ENCODE measurements at regions not wholly inside any gene's neighbourhood (a gene's known extent, or its start where the extent isn't known, plus 50 kb on each side); places are given as distances from the start of the nearest gene placed in this dataset.

- no peak for DNase-seq
These were observed 125.4 kb downstream of the SLC38A6 start for GRCh38 chr14:61106271-61106958.

DNA sequence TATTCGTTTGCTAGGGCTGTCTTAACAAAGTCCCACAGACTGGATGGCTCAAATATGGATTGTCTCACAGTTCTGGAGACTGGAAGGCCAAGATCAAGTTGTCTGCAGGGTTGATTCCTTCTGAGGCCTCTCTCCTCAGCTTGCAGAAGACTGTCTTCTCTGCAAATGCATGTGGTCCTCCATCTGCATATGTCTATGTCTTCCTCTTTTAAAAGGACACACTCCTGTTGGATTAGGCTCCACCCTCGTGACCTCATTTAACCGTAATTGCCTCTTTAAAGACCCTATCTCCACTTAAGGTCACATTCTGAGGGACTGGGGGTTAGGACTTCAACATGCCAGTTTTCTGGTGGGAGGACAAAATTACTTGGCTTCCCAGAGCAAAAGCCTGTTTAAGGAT is 123.3 kb downstream of the SLC38A6 start:
- no peak for DNase-seq

- DNase-seq: peak; percentile 57
These were observed 122.7 kb downstream of the SLC38A6 start for GRCh38 chr14:61103541-61104339.

DNA sequence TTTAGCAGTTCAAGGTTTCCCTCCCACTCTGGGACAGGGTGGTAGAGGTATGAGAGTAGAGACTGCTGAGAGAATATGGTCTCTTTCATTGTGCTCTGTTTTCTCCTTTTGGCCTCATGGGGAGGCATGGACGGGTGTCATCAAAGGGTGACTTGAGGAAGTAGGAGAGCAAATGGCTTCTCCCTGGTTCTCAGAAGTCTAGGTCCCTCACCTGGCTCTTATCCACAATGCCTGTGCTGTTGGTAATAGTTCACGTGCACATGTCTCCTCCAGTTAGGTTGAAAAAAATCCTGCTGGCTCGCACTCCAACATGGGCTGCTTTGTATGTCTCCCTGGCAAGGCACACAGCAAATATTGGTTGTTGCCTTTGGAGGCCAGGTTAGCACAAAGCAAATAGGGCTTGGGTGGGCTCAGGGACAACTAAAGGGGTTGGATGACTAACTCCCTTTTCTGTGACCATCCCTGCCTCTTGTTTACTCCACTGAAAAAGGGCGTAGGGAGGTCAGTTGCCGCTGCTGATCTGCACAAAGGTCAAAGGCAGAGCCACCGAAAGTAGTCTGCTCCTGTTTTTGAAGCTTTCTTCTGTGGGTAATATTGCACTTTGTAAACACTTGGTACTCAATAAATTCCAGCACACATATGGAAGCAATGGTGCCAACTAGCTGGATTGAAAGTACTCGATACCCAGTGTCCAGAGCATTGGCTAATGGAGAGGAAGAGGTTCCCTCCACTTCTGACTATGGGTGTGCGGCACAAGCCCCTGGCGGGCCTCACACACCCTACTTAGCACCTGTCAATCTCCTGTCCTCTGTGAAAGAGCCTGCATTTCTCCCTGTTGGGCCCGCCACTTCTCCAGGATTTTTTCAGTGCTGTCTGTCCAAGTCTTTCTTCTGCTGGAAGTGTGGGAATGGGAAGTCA is 121.8 kb downstream of the SLC38A6 start:
- DNase-seq: no peak
